ENCODE measurements at regions not wholly inside any gene's neighbourhood (a gene's known extent, or its start where the extent isn't known, plus 50 kb on each side); places are given as distances from the start of the nearest gene placed in this dataset.

- TF ChIP-seq TCF7 (IDR thresholded peaks at IDR 0.05; ENCODE audit: borderline replicate concordance) (no peak), SMAD1 (IDR thresholded peaks at IDR 0.05; ENCODE audit: low read depth, partially characterized antibody) (no peak), ZNF274 (IDR thresholded peaks at IDR 0.05; ENCODE audit: insufficient read depth, insufficient read length) (no peak)
Measured at GRCh38 chr3:99339222-99339621, 299.2 kb upstream of the COL8A1 start (continued).

GRCh38 chr3:99332718-99333117 is 305.7 kb upstream of the COL8A1 start:
- DNase-seq (ENCODE audit: low read depth, low spot score) (no peak), FAIRE-seq (no peak), ATAC-seq (no peak)
- Histone ChIP-seq H3K79me2 (ENCODE audit: control insufficient read depth, insufficient read depth, low read length) (no peaks in the 10 kb centered on the region), H3K27me3 (replicated peaks in 1 of 2; ENCODE audit: control insufficient read depth in 2 of 2, insufficient read depth in 2 of 2, low read length in 1 of 2) (no peaks in the 10 kb centered on the region), H2AFZ (ENCODE audit: control insufficient read depth, low read depth, low read length) (no peak overlapping the region), H3K9ac (ENCODE audit: control insufficient read depth, insufficient read depth, low read length) (no peak overlapping the region), H4K20me1 (ENCODE audit: control insufficient read depth, insufficient read depth) (no peaks in the 10 kb centered on the region), H3K4me3 (no peak overlapping the region), H3K4me2 (ENCODE audit: control insufficient read depth, insufficient read depth) (no peak overlapping the region), H3K27ac (ENCODE audit: control insufficient read depth, insufficient read depth) (no peak overlapping the region), H3K9me3 (replicated peaks; ENCODE audit: control insufficient read depth, insufficient read depth, low read length) (no peaks in the 10 kb centered on the region), H3K4me1 (ENCODE audit: control insufficient read depth, insufficient read depth, low read length) (no peaks in the 10 kb centered on the region), H3K36me3 (ENCODE audit: control insufficient read depth in 2 of 2, insufficient read depth in 2 of 2, low read length in 1 of 2) (no peaks in the 10 kb centered on the region)
- 44% methylated on average over 3 of the region's 3 CpGs for WGBS (ENCODE audit: insufficient coverage, insufficient replicate concordance, low lambda C conversion rate, missing lambda C conversion rate)
- SMC1A ChIA-PET (ENCODE audit: uncharacterized antibody, unreplicated experiment): no interaction called here
- no peak for TF ChIP-seq SMAD1 (IDR thresholded peaks at IDR 0.05; ENCODE audit: low read depth, partially characterized antibody)
- TF ChIP-seq NFIC (IDR thresholded peaks at IDR 0.05; ENCODE audit: low read depth, low read length): no peak
- no peak for TF ChIP-seq HCFC1 (IDR thresholded peaks at IDR 0.05; ENCODE audit: low read length)
- TF ChIP-seq CBX3 (IDR thresholded peaks at IDR 0.05; ENCODE audit: borderline replicate concordance, low read depth): no peak
- TF ChIP-seq ZNF592 (IDR thresholded peaks at IDR 0.05): no peak
- TF ChIP-seq TARDBP (IDR thresholded peaks at IDR 0.05; ENCODE audit: borderline replicate concordance): no peak
- no peak for TF ChIP-seq BCL3 (IDR thresholded peaks at IDR 0.05; ENCODE audit: borderline replicate concordance, insufficient read depth, low read depth, low read length, poor library complexity, severe bottlenecking)
- TF ChIP-seq YBX1 (IDR thresholded peaks at IDR 0.05): no peak
- no peak for TF ChIP-seq EGR1 (IDR thresholded peaks at IDR 0.05; ENCODE audit: borderline replicate concordance in 1 of 2, low read depth in 2 of 2, low read length in 2 of 2)
- TF ChIP-seq POLR2AphosphoS2 (IDR thresholded peaks at IDR 0.05; ENCODE audit: low read depth, low read length): no peak
- TF ChIP-seq E2F8 (IDR thresholded peaks at IDR 0.05; ENCODE audit: low read depth, partially characterized antibody): no peak
- no peak for TF ChIP-seq ZNF622 (IDR thresholded peaks at IDR 0.05)
- TF ChIP-seq SUPT20H (IDR thresholded peaks at IDR 0.05; ENCODE audit: borderline replicate concordance, control insufficient read depth, low read depth, low read length): no peak
- CTCF ChIA-PET: no interaction called here
- POLR2A ChIA-PET: no interaction called here
- BruUV-seq (replicated peaks): no TSS peak
- in situ Hi-C loops (cut with MboI) (no loop called here), intact Hi-C loops (cut with micrococcal nuclease; ENCODE audit: unreplicated experiment) (no loop called here)
- RAD21 ChIA-PET (ENCODE audit: unreplicated experiment): no interaction called here
